ENCODE measurements at regions not wholly inside any gene's neighbourhood (a gene's known extent, or its start where the extent isn't known, plus 50 kb on each side); places are given as distances from the start of the nearest gene placed in this dataset.

GRCh38 chr7:69428089-69428488 lies 170.2 kb upstream of the AUTS2 start:
- TF ChIP-seq, protein P1, sequence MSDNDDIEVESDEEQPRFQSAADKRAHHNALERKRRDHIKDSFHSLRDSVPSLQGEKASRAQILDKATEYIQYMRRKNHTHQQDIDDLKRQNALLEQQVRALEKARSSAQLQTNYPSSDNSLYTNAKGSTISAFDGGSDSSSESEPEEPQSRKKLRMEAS (IDR thresholded peaks at IDR 0.05): no peak
- TF ChIP-seq POLR2AphosphoS5 (IDR thresholded peaks at IDR 0.05; ENCODE audit: low read depth, low read length): no peak
- TF ChIP-seq, protein P2, sequence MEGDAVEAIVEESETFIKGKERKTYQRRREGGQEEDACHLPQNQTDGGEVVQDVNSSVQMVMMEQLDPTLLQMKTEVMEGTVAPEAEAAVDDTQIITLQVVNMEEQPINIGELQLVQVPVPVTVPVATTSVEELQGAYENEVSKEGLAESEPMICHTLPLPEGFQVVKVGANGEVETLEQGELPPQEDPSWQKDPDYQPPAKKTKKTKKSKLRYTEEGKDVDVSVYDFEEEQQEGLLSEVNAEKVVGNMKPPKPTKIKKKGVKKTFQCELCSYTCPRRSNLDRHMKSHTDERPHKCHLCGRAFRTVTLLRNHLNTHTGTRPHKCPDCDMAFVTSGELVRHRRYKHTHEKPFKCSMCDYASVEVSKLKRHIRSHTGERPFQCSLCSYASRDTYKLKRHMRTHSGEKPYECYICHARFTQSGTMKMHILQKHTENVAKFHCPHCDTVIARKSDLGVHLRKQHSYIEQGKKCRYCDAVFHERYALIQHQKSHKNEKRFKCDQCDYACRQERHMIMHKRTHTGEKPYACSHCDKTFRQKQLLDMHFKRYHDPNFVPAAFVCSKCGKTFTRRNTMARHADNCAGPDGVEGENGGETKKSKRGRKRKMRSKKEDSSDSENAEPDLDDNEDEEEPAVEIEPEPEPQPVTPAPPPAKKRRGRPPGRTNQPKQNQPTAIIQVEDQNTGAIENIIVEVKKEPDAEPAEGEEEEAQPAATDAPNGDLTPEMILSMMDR (IDR thresholded peaks at IDR 0.05; ENCODE audit: control extremely low read depth in 1 of 3, insufficient read depth in 1 of 3, low read depth in 1 of 3, low read length in 3 of 3): no peak
- TF ChIP-seq SUZ12 (IDR thresholded peaks at IDR 0.05; ENCODE audit: low read length): no peak
- no peak for TF ChIP-seq GABPA (IDR thresholded peaks at IDR 0.05; ENCODE audit: borderline replicate concordance, insufficient read depth, low read length)
- no peak for TF ChIP-seq EZH2 (IDR thresholded peaks at IDR 0.05; ENCODE audit: low read depth, low read length, severe bottlenecking)
- no peak for TF ChIP-seq RAD21 (IDR thresholded peaks at IDR 0.05 in 1 of 2, conservative IDR thresholded peaks at IDR 0.05 in 1 of 2; ENCODE audit: low read depth in 2 of 2, low read length in 2 of 2)
- no peak for TF ChIP-seq POLR2A (IDR thresholded peaks at IDR 0.05; ENCODE audit: control extremely low read depth in 1 of 2, low read depth in 2 of 2, low read length in 2 of 2)
- TF ChIP-seq JUND (IDR thresholded peaks at IDR 0.05; ENCODE audit: low read length): no peak
- no peak for TF ChIP-seq NANOG (IDR thresholded peaks at IDR 0.05; ENCODE audit: insufficient read depth, low read depth, low read length, poor library complexity, severe bottlenecking)
- TF ChIP-seq SIN3A (conservative IDR thresholded peaks at IDR 0.05 in 1 of 2, IDR thresholded peaks at IDR 0.05 in 1 of 2; ENCODE audit: low read depth in 1 of 2, low read length in 2 of 2): no peak
- TF ChIP-seq, protein P3, sequence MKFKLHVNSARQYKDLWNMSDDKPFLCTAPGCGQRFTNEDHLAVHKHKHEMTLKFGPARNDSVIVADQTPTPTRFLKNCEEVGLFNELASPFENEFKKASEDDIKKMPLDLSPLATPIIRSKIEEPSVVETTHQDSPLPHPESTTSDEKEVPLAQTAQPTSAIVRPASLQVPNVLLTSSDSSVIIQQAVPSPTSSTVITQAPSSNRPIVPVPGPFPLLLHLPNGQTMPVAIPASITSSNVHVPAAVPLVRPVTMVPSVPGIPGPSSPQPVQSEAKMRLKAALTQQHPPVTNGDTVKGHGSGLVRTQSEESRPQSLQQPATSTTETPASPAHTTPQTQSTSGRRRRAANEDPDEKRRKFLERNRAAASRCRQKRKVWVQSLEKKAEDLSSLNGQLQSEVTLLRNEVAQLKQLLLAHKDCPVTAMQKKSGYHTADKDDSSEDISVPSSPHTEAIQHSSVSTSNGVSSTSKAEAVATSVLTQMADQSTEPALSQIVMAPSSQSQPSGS (IDR thresholded peaks at IDR 0.05; ENCODE audit: low read length): no peak

All from H1 (cell line).